Adipose tissue (tissue), 3 donors: ENCODE measurements at regions not wholly inside any gene's neighbourhood (a gene's known extent, or its start where the extent isn't known, plus 50 kb on each side); places are given as distances from the start of the nearest gene placed in this dataset.
"Not testable (repeated sequence)": the region's sequence is repeated elsewhere in the genome, so short reads cannot be mapped to it uniquely, and the experiment has no call there.

Source experiments
- H3K27ac ChIP-seq: one replicate; pipeline ENCODE4 v1.5.1; 2013; ENCODE audit warnings: low read depth, low read length
- WGBS, 3 donors: extraction: QIAGEN DNeasy Blood & Tissue Kit; methylation state at CpG; one replicate each; pipeline ENCODE4 v1.1.7; 2013; 5-methylcytosine and 5-hydroxymethylcytosine counted together
- donor health status: healthy with polysubstance abuse.
- donor health status: Bipolar disorder and iron deficiency.
- donor health status: healthy.

DNA sequence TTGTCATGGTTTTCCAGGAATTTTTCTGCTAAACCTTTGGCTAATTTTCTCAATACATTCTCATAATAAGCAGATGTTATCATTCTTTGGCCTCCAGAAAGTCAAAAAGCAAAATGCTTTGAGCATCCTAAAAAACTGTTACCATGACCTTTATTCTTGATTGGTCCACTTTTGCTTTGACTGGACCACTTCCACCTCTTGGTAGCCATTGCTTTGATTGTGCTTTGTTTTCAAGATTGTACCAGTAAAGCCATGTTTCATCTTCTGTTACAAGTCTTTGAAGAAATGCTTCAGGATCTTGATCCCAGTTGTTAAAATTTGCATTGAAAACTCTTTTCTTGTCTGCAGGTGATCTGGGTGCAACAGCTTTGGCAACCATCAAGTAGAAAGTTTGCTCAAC lies 180.1 kb downstream of the DUSP6 start:
- H3K27ac ChIP-seq = no peak overlapping the region

DNA sequence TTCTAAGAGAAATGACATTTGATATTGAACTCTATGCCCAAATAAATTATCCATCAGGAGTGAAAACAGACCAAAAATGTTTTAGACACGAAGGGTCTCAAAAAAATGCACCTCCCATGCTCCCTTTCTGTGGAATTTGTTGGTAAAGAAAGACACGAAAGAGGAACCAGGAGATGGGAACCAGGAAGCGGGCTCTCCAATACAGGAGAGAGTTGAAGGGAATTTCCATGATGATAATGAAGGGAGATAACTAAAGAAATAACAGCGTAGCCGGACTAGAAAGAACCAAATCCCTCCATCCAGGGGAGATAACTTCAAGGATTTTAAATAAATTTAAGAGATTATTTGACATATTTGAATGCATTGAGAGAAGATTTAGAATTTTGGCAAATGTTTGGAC lies 183.0 kb downstream of the DUSP6 start:
- H3K27ac ChIP-seq = no peak overlapping the region
- 83 to 87% (median 86%) methylated on average over 5 of the region's 5 CpGs for WGBS, 3 donors

DNA sequence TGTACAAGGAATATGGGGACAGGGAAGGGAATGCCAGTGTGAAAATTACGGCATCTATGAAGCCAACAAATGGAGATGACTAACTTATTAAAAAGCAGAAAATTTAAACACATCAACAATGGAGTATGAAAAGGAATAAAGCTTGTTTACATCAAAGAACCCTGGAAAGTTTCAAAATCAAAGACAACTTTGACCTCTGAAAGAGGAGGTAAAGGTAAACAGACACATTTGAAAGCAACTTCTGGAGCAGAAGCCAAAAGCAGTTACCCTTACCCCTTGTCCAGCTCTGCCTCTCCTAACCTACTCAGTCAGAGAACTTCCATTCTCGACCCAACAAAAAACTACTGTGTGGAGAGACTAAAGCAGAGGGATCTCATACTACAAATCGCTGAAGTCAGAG lies 184.3 kb downstream of the DUSP6 start:
- no peak overlapping the region for H3K27ac ChIP-seq
- 86 to 95% (median 89%) methylated on average over 3 of the region's 3 CpGs for WGBS, 3 donors

DNA sequence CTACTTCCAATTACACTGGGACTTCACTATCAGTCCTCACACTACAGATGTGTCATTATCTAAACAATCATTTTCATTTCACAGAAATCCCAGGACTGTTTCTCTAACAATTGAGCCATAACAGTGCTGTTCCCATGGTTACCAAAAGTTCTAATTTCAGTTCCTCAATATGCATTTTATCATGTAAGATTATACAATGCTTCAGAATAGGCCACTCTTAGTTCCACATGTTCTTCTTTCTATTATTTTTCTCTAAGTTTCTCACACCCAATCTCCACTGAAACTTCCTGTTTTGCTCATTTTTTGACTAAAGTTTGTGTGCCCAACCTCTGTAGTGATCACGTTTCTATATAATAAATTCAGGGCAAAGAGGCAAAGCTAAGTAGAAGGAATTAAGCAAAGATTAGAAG lies 185.8 kb downstream of the DUSP6 start:
- no peak overlapping the region for H3K27ac ChIP-seq
- 26 to 64% (median 42%) methylated on average over 1 of the region's 1 CpG for WGBS, 3 donors

DNA sequence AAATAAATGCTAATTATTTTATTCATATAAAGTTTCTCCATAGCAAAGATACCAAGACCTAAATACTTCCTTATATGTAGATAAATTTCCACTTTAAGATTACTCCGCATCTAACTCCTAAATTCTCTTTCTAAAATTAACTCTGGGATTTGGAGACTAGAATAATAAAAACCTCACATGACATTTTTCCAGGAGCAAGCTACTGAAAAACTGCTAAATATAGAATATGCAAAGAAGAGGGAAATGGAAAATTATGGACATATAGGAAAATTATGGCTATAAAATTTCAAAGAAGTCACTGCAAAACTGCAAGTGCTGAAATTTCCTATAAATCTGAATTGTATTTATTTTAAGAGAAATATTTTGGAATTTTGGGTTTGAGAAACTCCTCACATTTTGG lies 186.2 kb downstream of the DUSP6 start:
- H3K27ac ChIP-seq = no peak overlapping the region
- 76 to 91% (median 80%) methylated on average over 1 of the region's 1 CpG for WGBS, 3 donors

DNA sequence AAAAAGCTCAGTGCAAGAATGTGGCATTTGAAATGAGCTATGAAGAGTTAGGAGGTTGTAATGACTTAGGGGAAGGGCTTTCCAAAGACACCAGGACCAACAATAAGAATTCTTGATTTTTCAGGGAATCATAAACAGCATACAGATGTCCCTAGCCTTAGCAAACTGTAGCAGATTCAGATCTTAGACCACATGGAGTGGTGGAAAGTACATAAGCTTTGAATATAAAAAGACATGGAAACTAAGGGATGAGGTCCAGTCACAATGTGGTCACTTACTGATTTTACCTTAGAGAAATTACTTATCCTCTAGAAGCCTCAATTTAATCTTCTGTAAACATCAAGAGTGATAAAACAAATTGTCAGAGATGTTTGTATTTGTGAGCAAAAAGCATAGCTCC lies 186.6 kb downstream of the DUSP6 start:
- no peak overlapping the region for H3K27ac ChIP-seq

DNA sequence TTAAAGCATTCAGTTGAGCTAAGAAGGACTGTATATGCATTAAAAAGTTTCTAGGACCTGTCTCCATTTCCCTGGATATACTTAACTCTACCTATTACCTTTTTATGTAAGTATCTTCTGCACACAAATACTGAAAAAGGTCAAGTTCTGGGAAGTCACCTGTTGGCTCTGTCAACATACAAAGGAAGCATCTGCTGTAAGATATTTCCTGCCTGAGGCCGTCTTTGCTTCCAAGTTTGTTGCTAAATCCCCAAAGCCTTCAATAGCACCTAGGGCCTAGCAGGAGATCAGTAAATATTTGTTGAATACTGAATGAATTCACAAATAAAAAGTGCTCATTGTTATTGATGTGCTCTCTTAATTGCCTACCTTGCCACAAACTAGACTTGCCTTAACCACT lies 188.4 kb downstream of the DUSP6 start:
- no peak overlapping the region for H3K27ac ChIP-seq
- 43 to 77% (median 57%) methylated on average over 1 of the region's 1 CpG for WGBS, 3 donors

DNA sequence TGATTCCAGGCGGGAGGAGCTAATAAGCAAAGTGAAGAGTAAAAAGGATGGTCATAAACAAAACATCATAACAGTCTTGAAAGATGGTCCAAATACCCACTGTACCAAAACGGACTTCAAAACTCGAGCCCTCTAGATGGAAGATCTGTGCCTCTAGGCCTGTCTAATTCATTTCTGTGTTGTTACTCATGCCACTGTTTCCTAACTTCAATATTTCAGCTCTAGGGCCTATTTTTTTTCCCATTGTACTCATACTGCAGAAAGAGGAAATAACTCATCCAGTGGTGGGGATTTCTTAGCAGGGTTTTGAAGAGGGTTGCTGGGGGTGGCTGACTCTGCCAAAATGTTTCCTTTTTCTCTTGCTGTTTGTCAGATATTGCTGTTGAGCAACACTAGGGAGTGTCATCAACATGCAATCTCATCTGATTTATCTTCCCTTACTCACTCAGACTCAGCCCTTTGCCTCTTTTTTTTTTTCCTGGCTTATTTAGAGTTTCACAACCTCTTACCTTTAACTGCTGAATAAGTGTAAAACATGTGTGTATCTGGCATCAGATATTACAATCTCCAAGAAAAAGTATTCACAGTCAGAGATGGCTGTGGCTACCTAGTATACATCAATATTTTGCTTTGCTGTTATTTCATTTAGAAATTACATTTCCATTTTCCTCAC lies 189.6 kb downstream of the DUSP6 start:
- H3K27ac ChIP-seq = peak overlapping the region; percentile 66
- WGBS, 3 donors = 19 to 85% (median 24%) methylated on average over 3 of the region's 3 CpGs

DNA sequence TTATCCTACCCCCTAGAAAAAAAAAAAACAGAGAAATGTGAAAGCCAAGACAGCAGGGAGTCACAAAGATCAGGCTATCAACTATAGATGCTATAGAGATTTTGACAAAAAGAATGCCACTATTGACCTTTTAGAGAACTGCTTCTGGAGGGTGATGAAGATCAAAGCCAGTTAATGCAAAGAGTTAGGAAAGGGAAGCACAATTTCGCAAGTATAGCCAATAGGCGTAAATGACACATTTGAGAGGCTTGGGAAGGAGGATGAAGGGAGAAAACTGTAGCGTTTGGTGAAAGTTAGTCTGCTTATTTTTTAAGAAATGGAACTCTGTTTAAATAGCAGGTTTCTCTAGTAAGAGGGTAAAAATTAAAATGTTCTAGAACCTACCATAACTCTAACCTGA lies 190.7 kb downstream of the DUSP6 start:
- no peak overlapping the region for H3K27ac ChIP-seq
- 56 to 87% (median 70%) methylated on average over 3 of the region's 3 CpGs for WGBS, 3 donors

DNA sequence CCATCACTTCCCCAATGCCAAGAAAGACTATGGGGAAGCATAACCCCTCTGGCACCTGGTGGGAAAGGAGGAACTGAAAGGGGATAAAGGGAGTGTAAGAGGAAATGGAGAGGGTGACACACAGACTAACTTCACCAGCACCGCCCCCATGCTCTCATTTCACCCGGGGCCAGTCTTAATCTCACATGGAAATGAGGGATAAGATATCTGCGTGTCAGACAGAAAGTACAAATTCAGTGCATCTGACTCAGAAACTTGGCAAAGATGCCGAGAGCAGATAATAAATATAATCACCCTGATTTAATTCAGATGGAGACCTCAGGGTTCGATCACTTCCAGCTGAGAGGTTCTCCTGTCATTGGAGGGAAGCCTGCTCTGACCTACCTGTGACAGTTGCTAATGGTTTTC lies 191.6 kb downstream of the DUSP6 start:
- 32 to 53% (median 33%) methylated on average over 5 of the region's 5 CpGs for WGBS, 3 donors
- peak overlapping the region; percentile 58 for H3K27ac ChIP-seq

DNA sequence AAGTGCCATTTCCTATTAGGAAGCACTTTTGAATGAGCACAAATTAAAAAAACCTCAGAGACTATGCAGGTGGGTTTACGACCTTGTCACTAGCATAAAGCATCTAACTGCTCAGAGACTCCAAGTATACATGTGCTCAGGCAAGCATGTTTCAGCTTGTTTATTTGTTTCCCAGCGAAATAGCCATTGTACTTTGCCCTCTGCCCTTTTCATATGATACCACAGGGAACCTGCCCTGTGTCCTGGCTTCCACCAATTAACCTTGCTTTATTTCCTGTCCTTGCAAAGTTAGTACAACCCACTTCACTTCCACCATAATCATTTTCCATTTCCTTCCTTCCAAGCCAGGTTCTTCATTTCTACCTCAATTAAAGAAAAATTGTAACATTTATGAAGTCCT lies 194.9 kb downstream of the DUSP6 start:
- no peak overlapping the region for H3K27ac ChIP-seq
- 47 to 76% (median 68%) methylated on average over 2 of the region's 2 CpGs for WGBS, 3 donors

DNA sequence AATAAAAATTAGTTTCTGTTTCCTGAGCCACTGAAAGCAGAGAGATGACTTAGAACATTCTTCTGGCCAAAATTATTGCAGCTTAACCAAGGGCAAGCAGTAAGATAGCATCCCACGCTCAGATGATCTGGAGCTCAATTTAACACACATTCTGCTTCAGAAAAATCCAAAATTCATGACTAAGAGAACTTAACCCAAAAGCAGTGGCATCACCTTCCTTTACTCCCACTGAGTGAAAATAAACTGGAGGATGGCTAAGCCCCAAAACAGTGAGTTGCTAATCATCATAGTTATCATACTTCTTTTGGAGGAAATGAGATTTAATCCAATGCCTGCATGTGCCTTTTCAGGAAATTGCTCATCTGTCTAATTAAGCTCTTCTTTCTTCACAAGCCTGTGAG lies 195.4 kb downstream of the DUSP6 start:
- H3K27ac ChIP-seq = no peak overlapping the region
- WGBS, 3 donors = 53 to 77% (median 57%) methylated on average over 1 of the region's 1 CpG

DNA sequence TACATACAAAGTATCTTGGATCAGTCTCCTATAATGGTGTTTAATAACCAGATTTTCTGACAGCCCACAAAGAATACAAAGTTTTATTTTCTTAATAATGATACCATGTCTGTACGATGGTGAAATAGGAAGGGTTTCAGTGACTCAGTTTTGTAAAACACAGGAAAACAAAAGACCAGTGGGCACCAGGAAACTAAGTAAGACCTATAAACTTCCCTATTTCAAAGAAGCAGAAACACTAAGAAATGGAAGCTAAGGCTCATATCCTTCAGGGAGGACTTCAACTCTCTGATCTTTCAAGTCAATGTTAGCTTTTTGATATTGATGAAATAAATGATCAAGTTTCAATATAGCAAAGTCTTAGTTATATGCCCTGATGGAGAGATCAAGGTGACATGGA lies 196.0 kb downstream of the DUSP6 start:
- 34 to 83% (median 55%) methylated on average over 1 of the region's 1 CpG for WGBS, 3 donors
- no peak overlapping the region for H3K27ac ChIP-seq

DNA sequence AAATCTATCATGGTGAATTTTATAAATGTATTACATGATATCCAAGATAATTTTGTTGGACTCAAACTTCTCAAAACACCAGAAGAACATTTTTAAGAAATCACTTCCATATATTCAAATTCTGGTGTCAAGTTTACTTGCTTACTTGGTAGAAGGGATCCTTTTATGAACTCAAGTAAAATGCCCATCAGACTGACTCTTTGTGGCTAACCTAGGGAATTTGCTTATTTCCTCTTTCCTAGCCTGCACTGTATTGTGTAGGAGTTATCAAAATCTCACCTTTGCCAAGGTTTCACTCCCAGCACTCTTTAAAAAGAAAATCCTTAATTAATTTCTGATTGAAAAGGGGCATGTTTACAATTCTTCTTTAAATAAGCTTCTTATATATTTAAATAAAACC lies 196.5 kb downstream of the DUSP6 start:
- no peak overlapping the region for H3K27ac ChIP-seq

DNA sequence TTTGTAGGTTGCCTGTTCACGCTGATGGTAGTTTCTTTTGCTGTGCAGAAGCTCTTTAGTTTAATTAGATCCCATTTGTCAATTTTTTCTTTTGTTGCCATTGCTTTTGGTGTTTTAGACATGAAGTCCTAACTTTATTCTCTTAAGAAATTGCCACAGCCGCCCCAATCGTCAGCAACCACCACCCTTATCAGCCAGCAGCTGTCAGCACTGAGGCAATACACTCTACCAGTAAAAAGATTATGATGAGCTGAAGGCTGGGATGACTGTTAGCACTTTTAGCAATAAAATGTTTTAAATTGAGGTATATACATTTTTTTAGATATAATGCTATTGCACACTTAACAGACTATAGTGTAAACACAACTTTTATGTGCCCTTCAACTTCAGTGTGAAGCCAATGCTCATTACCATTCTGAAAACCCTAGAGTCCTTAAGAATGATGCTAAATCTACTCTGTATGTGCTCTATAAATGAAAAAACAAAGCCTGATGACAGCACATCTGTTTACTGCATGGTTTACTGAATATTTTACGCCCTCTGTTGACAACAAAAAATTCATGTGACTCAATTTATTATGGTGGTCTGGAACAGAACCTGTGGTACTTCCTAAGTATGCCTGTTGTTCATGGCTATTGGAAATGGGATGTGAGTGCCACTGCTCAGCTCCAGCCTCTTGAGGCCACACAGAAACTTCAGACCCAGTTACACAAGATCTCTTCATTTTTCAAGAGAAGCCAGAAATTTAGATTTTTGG lies 197.4 kb downstream of the DUSP6 start:
- 70 to 83% (median 77%) methylated on average over 3 to 4 of the region's 4 CpGs for WGBS, 3 donors
- no peak overlapping the region for H3K27ac ChIP-seq

DNA sequence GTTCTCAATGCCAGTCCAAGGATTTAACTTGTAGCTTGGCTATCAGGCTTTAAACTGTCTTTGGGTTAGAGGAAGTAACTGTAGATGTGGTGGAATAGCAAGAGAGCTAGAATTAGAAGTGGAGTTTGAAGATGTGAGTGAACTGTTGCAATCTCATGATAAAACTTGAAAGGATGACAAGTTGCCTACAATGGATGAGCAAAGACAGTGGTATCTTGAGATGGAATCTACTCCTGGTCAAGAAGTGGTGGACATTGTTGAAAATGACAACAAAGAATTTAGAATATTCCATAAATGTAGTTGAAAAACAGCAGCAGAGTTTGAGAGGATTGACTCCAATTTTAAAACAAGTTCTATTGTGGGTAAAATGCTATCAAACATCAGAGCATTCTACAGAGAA lies 199.0 kb downstream of the DUSP6 start:
- no peak overlapping the region for H3K27ac ChIP-seq

DNA sequence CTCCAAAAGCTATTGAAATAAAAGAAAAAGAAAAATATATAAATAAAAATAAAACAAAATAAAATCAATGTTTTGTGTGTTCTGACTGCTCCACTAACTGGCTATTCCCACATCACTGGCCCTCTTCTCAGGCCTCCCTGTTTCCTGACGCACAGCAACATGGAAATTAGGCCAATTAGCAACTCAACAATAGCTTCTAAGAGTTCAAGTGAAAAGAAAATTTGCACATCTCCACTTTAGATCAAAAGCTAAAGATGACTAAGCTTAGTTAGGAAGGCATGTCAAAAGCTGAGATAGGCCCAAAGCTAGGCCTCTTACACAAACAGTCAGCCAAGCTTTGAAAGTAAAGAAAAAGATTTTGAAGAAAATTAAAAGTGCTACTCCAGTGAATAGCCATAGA lies 200.8 kb downstream of the DUSP6 start:
- H3K27ac ChIP-seq = no peak overlapping the region
- 83 to 93% (median 91%) methylated on average over 1 of the region's 1 CpG for WGBS, 3 donors

DNA sequence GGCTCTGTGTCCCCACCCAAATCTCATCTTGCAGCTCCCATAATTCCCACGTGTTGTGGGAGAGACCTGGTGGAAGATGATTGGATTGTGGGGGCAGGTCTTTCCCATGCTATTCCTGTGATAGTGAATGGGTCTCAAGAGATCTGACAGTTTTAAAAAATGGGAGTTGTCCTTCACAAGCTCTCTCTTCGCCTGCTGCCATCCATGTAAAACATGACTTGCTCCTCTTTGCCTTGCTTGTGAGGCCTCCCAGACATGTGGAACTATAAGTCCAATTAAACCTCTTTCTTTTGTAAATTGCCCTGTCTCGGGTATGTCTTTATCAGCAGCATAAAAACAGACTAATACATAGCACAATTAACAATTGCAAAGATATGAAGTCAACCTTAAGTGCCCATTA lies 201.5 kb downstream of the DUSP6 start:
- 91 to 96% (median 91%) methylated on average over 3 of the region's 3 CpGs for WGBS, 3 donors
- H3K27ac ChIP-seq = not testable (repeated sequence)

DNA sequence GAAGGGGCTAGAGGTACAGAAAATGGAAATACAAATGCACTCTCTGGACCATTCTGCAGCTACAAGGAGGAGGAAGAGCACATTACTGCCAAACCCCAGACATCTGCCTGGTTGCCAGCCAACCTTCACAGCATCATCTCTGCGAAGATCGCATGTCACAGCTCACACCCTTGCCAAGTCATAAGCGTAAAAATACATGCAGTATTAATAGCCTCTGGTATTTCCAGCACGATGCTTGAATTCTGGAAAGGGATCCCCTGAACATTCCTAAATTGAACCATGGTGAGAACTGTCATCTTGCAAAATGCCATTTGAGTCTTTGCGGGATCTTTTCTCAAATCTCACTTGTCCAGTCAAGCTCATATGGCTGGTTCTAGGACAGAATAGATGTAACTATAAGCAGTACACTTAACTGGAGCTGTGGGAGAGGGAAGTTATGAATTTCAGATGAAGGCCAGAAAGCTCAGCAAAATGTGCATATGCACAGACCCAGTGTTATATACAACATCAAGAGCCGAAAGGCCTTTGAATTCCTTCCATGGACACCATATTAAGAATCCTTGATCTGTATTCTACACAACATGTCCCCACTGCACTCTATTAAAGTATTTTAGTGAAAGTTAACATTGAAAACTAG lies 211.6 kb downstream of the DUSP6 start:
- WGBS, 3 donors = 70 to 85% (median 70%) methylated on average over 6 of the region's 6 CpGs
- H3K27ac ChIP-seq = no peak overlapping the region

DNA sequence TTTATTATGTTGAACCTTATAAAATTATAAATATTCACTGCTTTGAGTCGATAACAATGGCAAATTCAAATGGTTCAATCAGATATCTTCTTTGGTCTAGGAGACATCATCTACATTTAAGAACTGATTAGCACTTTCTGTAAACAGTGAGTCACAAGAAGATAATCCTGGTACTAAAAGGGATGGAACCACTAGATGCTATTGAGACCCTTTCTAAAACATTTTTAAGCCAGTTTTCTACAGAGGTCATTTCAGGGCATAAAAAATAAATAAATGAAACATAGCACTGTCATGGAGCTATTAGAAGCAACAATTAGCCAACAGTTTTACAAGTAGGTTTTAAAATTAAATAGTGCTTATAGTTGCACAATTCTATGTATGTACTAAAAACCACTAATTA lies 212.2 kb downstream of the DUSP6 start:
- no peak overlapping the region for H3K27ac ChIP-seq
- WGBS, 3 donors = 78 to 93% (median 86%) methylated on average over 1 of the region's 1 CpG
